ENCODE measurements at regions not wholly inside any gene's neighbourhood (a gene's known extent, or its start where the extent isn't known, plus 50 kb on each side); places are given as distances from the start of the nearest gene placed in this dataset.

DNA sequence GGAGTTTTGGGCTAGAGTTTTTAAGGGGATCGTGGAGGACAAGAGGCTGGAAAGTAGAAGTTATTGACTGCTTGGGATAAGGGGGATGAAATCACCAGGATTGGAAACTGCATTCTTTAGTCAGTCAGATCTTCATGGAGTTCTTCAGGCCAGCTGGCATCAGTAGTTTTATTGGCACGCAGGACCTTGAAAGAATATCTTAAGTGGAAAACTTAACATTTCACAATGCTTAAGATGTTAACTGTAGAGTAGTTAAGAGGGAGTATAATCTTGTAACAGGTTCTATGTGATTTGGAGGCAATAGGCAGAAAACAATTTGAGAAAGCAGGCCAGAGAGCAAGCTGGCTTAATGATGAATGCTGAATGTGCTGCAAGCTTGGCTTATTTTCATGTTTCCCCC, 300.4 kb upstream of the KCNH7 start:
- no peak for TF ChIP-seq ZNF764 (CRISPR knock-in tag; IDR thresholded peaks at IDR 0.05; ENCODE audit: low read depth)
- no peak for TF ChIP-seq EZH2 (IDR thresholded peaks at IDR 0.05; ENCODE audit: borderline replicate concordance, low read depth, low read length)
- no peak for TF ChIP-seq GTF2A2 (tag; IDR thresholded peaks at IDR 0.05)
- TF ChIP-seq ZNF124 (CRISPR knock-in tag; IDR thresholded peaks at IDR 0.05) = no peak
- TF ChIP-seq, protein P1, sequence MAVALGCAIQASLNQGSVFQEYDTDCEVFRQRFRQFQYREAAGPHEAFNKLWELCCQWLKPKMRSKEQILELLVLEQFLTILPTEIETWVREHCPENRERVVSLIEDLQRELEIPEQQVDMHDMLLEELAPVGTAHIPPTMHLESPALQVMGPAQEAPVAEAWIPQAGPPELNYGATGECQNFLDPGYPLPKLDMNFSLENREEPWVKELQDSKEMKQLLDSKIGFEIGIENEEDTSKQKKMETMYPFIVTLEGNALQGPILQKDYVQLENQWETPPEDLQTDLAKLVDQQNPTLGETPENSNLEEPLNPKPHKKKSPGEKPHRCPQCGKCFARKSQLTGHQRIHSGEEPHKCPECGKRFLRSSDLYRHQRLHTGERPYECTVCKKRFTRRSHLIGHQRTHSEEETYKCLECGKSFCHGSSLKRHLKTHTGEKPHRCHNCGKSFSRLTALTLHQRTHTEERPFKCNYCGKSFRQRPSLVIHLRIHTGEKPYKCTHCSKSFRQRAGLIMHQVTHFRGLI (CRISPR knock-in tag; IDR thresholded peaks at IDR 0.05) = no peak
- TF ChIP-seq POLR2AphosphoS5 (IDR thresholded peaks at IDR 0.05; ENCODE audit: control insufficient read depth, insufficient read depth, low read depth, low read length) = no peak
- no peak for TF ChIP-seq TAF1 (IDR thresholded peaks at IDR 0.05; ENCODE audit: control insufficient read depth, extremely low read depth, insufficient read depth, low read length, severe bottlenecking)
